Esophagus muscularis mucosa (tissue), 4 donors: ENCODE measurements at regions not wholly inside any gene's neighbourhood (a gene's known extent, or its start where the extent isn't known, plus 50 kb on each side); places are given as distances from the start of the nearest gene placed in this dataset.

Source experiments
- DNase-seq: peaks from one replicate; pipeline ENCODE4 v3.0.0-alpha.2; 2017; ENCODE audit errors: extremely low spot score
- H3K27ac ChIP-seq, 4 donors: fragments of 200-600 bp; sonication (generic); replicated peaks in 1 of 4; 1 replicate in 3 of 4; 2 replicates in 1 of 4; pipeline ENCODE4 v1.5.1; 2016 to 2019; ENCODE audit warnings: mild to moderate bottlenecking in 1 of 4
- H3K27me3 ChIP-seq, 4 donors: fragments of 200-600 bp; sonication (generic); one replicate each; pipeline versions ENCODE4 v1.5.1 to v1.6.0; 2016 to 2019
- H3K36me3 ChIP-seq, 4 donors: fragments of 200-600 bp; sonication (generic); one replicate each; pipeline ENCODE4 v1.5.1; 2016 to 2019
- H3K4me1 ChIP-seq, 4 donors: fragments of 200-600 bp; sonication (generic); one replicate each; pipeline ENCODE4 v1.5.1; 2016 to 2019
- H3K4me3 ChIP-seq, 4 donors: fragments of 200-600 bp; sonication (generic); 1 replicate in 2 of 4; 2 replicates in 2 of 4; pipeline ENCODE4 v1.5.1; 2016 to 2019; ENCODE audit warnings: mild to moderate bottlenecking in 4 of 4, moderate library complexity in 1 of 4
- H3K9me3 ChIP-seq, 4 donors: fragments of 200-600 bp; sonication (generic); 1 replicate in 3 of 4; 2 replicates in 1 of 4; pipeline ENCODE4 v1.5.1; 2016 to 2019
- CTCF ChIP-seq, 3 experiments: fragments of 200-600 bp in 2 of 3; fragments of 450-650 bp in 1 of 3; sonication (generic) in 2 of 3; IDR thresholded peaks; one replicate each; pipeline ENCODE4 v1.5.1; 2017 to 2019; ENCODE audit warnings: antibody characterized with exemption in 3 of 3, mild to moderate bottlenecking in 2 of 3, moderate library complexity in 1 of 3
- EP300 ChIP-seq: sonication (generic); formaldehyde crosslinking; IDR thresholded peaks from one replicate; pipeline ENCODE4 v1.6.1; 2017; ENCODE audit warnings: antibody characterized with exemption
- POLR2A ChIP-seq: fragments of 450-650 bp; IDR thresholded peaks from one replicate; pipeline ENCODE4 v1.6.1; 2017; ENCODE audit warnings: antibody characterized with exemption, moderate library complexity, mild to moderate bottlenecking, low read depth
- POLR2AphosphoS5 ChIP-seq, 2 donors: sonication (generic); formaldehyde crosslinking; IDR thresholded peaks; one replicate each; pipeline ENCODE4 v1.6.1; 2017; ENCODE audit warnings: antibody characterized with exemption in 2 of 2
- WGBS: methylation state at CpG from one replicate; pipeline ENCODE4 v1.1.5; 2018; 5-methylcytosine and 5-hydroxymethylcytosine counted together
- intact Hi-C: fragments of 100-400 bp; cut with DNase I; formaldehyde crosslinking; loops from one replicate; pipeline ENCODE4 v1.15.1; 2023

GRCh38 chr12:107351109-107351508, 257.8 kb upstream of the CRY1 start:
- 91% methylated on average over 3 of the region's 3 CpGs for WGBS
- Histone ChIP-seq H3K27me3 (peaks cover 0 to 8% (median 0%) of the 10 kb centered on the region in 4 donors), H3K4me1 (peaks cover 0 to 10% (median 9%) of the 10 kb centered on the region in 4 donors), H3K4me3 (no peak overlapping the region), H3K36me3 (no peaks in the 10 kb centered on the region), H3K27ac (no peak overlapping the region), H3K9me3 (no peaks in the 10 kb centered on the region)
- intact Hi-C loops = no loop called here
- no peak for DNase-seq
- TF ChIP-seq CTCF (IDR thresholded peaks at IDR 0.05) = no peak
- no peak for TF ChIP-seq POLR2AphosphoS5 (IDR thresholded peaks at IDR 0.05)
- TF ChIP-seq POLR2A = no peak
- TF ChIP-seq EP300 = no peak

GRCh38 chr12:107351713-107352112, 258.4 kb upstream of the CRY1 start:
- H3K27ac ChIP-seq = no peak overlapping the region
- no peak overlapping the region for H3K4me3 ChIP-seq
- peaks cover 0 to 8% (median 0%) of the 10 kb centered on the region in 4 donors for H3K27me3 ChIP-seq
- H3K36me3 ChIP-seq = no peaks in the 10 kb centered on the region
- TF ChIP-seq POLR2AphosphoS5 (IDR thresholded peaks at IDR 0.05) (no peak), CTCF (IDR thresholded peaks at IDR 0.05) (no peak), EP300 (no peak), POLR2A (no peak)
- peaks cover 0 to 10% (median 9%) of the 10 kb centered on the region in 4 donors for H3K4me1 ChIP-seq
- H3K9me3 ChIP-seq = no peaks in the 10 kb centered on the region
- intact Hi-C loops = no loop called here
- DNase-seq = no peak

DNA sequence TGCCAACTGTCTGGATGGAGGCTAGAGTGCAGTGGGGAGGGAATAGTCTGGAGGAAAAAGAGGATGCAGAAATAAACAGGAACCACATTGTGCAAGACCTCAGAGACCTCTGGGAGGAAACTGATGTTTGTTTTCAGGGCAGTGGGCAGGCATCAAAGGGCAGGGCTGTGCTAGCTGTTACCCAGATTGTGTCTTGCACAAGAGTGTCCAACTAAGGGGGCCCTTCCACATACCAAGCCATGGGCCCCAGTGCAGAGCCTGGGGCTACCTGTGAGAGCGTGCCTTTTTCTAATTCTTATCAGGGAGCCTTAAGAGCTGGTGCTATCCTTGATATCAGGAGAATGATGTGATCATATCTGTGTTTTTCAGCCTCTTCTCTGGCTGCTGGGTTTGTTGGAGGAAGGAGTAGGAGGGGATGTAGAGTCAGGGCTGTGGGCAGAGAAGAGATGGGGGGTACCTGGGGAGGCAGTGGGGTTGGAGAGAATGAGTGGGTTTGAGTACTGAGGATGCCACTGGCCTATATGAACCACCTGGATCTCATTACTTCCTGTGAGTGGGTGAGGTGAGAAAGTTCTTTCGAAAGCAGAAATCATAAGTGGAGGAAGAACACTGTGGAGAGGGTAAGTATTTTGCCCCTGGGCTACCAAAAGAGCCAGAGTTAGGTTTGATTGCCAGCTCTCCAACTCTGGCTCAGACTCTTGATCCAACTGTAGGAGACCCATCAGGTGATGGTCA, 259.2 kb upstream of the CRY1 start:
- Histone ChIP-seq H3K36me3 (no peaks in the 10 kb centered on the region), H3K27ac (no peak overlapping the region), H3K27me3 (peaks cover 0 to 8% (median 0%) of the 10 kb centered on the region in 4 donors), H3K4me1 (peaks cover 0 to 10% (median 9%) of the 10 kb centered on the region in 4 donors), H3K4me3 (no peak overlapping the region), H3K9me3 (no peaks in the 10 kb centered on the region)
- 72% methylated on average over 2 of the region's 2 CpGs for WGBS
- DNase-seq = no peak
- TF ChIP-seq EP300 (no peak), CTCF (IDR thresholded peaks at IDR 0.05) (no peak)
- intact Hi-C loops = no loop called here

GRCh38 chr12:107353312-107353711, 260.0 kb upstream of the CRY1 start:
- no peaks in the 10 kb centered on the region for H3K36me3 ChIP-seq
- H3K4me3 ChIP-seq = no peak overlapping the region
- H3K4me1 ChIP-seq = peaks cover 0 to 10% (median 9%) of the 10 kb centered on the region in 4 donors
- TF ChIP-seq CTCF (IDR thresholded peaks at IDR 0.05) (no peak), POLR2A (no peak), POLR2AphosphoS5 (IDR thresholded peaks at IDR 0.05) (no peak), EP300 (no peak)
- no peak for DNase-seq
- 95% methylated on average over 2 of the region's 2 CpGs for WGBS
- H3K27ac ChIP-seq = no peak overlapping the region
- H3K9me3 ChIP-seq = no peaks in the 10 kb centered on the region
- intact Hi-C loops = no loop called here
- peaks cover 0 to 8% (median 0%) of the 10 kb centered on the region in 4 donors for H3K27me3 ChIP-seq
